ENCODE measurements at regions not wholly inside any gene's neighbourhood (a gene's known extent, or its start where the extent isn't known, plus 50 kb on each side); places are given as distances from the start of the nearest gene placed in this dataset.

- TF ChIP-seq, protein P1, sequence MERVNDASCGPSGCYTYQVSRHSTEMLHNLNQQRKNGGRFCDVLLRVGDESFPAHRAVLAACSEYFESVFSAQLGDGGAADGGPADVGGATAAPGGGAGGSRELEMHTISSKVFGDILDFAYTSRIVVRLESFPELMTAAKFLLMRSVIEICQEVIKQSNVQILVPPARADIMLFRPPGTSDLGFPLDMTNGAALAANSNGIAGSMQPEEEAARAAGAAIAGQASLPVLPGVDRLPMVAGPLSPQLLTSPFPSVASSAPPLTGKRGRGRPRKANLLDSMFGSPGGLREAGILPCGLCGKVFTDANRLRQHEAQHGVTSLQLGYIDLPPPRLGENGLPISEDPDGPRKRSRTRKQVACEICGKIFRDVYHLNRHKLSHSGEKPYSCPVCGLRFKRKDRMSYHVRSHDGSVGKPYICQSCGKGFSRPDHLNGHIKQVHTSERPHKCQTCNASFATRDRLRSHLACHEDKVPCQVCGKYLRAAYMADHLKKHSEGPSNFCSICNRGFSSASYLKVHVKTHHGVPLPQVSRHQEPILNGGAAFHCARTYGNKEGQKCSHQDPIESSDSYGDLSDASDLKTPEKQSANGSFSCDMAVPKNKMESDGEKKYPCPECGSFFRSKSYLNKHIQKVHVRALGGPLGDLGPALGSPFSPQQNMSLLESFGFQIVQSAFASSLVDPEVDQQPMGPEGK (tag by site-specific recombination; IDR thresholded peaks at IDR 0.05): no peak
- no peak for TF ChIP-seq MYNN (tag by site-specific recombination; IDR thresholded peaks at IDR 0.05; ENCODE audit: borderline replicate concordance)
These were observed 102.1 kb upstream of the MLIP start (continued) for GRCh38 chr6:54009052-54009654.

DNA sequence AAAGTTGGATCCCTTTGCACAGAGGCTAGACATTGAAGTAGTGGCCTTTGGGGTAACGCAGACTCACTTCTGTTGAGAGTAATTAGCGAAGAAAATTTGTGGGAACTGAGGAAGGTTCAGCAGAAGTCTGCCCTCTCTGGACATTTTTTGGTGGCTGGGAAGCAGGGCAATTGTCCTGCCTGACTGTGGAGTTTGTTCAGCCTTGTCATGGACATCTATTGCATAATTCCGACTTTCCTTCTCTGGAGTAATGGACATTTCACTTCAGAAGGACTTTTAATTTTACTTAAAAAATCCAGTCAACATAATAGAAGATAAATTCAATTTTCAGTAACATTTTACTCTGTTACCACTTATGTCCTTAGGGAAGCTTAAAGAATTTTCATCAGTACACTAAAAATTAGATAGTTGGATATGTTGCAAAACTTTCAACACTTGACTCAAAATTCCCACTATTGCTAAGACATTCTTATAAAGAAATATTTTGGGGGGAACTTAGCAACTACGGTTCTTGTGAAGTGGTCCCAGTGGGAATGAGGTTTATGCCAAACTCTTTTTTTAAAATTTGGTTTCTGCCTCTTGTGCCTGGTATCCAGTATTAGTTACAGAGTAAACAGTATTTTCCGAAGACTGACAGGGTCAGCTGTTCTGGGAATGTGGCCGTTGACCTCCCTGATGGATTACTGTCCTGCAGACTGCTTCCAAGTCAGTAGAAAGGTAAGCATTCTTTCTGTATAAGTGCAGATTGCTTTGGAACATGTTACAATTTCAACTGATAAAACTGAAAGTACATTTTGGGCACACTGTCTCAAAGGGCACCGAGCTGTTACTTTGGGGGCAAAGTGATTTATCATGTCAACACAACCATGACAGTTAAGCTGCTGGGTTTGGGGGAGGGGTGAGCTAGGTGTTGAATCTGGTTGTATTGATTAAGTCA lies 100.6 kb upstream of the MLIP start:
- H3K27ac ChIP-seq (ENCODE audit: extremely low read depth, low read depth, low read length): no peak overlapping the region
- H3K4me1 ChIP-seq (ENCODE audit: control insufficient read depth, insufficient read depth, low read length): no peaks in the 10 kb centered on the region
- no peaks in the 10 kb centered on the region for H3K9me3 ChIP-seq (ENCODE audit: control insufficient read depth, insufficient read depth, low read depth, low read length)
- H3K4me3 ChIP-seq (ENCODE audit: low read depth, low read length): no peak overlapping the region
- no peaks in the 10 kb centered on the region for H3K36me3 ChIP-seq (ENCODE audit: control insufficient read depth in 2 of 2, insufficient read depth in 1 of 2, low read length in 2 of 2)
- CTCF ChIA-PET: interaction anchor here (0.7 kb wide), 1 partner anchor 22 kb away, joined by 7 read pairs; no protein-coding TSS in a partner anchor
- POLR2A ChIA-PET: no interaction called here
- TF ChIP-seq ZNF660 (tag by site-specific recombination; IDR thresholded peaks at IDR 0.05) (no peak), GLI4 (tag by site-specific recombination; IDR thresholded peaks at IDR 0.05) (no peak), ZNF654 (tag by site-specific recombination; IDR thresholded peaks at IDR 0.05; ENCODE audit: low read depth) (no peak), TRIM28 (IDR thresholded peaks at IDR 0.05; ENCODE audit: borderline replicate concordance, low read length) (no peak), ZNF747 (tag by site-specific recombination; IDR thresholded peaks at IDR 0.05) (no peak), ZNF155 (tag by site-specific recombination; IDR thresholded peaks at IDR 0.05) (no peak), BCL11A (tag by site-specific recombination; IDR thresholded peaks at IDR 0.05; ENCODE audit: low read depth) (no peak), HOXC10 (CRISPR knock-in tag; IDR thresholded peaks at IDR 0.05) (no peak), MZF1 (tag by site-specific recombination; IDR thresholded peaks at IDR 0.05; ENCODE audit: borderline replicate concordance) (no peak), ZNF776 (tag by site-specific recombination; IDR thresholded peaks at IDR 0.05; ENCODE audit: borderline replicate concordance) (no peak), ZNF311 (tag by site-specific recombination; IDR thresholded peaks at IDR 0.05; ENCODE audit: borderline replicate concordance) (no peak), ZNF626 (tag by site-specific recombination; IDR thresholded peaks at IDR 0.05) (no peak), ZNF560 (tag by site-specific recombination; IDR thresholded peaks at IDR 0.05; ENCODE audit: borderline replicate concordance) (no peak), SALL2 (tag by site-specific recombination; IDR thresholded peaks at IDR 0.05; ENCODE audit: borderline replicate concordance) (no peak)
- TF ChIP-seq, protein P2, sequence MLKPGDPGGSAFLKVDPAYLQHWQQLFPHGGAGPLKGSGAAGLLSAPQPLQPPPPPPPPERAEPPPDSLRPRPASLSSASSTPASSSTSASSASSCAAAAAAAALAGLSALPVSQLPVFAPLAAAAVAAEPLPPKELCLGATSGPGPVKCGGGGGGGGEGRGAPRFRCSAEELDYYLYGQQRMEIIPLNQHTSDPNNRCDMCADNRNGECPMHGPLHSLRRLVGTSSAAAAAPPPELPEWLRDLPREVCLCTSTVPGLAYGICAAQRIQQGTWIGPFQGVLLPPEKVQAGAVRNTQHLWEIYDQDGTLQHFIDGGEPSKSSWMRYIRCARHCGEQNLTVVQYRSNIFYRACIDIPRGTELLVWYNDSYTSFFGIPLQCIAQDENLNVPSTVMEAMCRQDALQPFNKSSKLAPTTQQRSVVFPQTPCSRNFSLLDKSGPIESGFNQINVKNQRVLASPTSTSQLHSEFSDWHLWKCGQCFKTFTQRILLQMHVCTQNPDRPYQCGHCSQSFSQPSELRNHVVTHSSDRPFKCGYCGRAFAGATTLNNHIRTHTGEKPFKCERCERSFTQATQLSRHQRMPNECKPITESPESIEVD (tag by site-specific recombination; IDR thresholded peaks at IDR 0.05): no peak
- TF ChIP-seq, protein P3, sequence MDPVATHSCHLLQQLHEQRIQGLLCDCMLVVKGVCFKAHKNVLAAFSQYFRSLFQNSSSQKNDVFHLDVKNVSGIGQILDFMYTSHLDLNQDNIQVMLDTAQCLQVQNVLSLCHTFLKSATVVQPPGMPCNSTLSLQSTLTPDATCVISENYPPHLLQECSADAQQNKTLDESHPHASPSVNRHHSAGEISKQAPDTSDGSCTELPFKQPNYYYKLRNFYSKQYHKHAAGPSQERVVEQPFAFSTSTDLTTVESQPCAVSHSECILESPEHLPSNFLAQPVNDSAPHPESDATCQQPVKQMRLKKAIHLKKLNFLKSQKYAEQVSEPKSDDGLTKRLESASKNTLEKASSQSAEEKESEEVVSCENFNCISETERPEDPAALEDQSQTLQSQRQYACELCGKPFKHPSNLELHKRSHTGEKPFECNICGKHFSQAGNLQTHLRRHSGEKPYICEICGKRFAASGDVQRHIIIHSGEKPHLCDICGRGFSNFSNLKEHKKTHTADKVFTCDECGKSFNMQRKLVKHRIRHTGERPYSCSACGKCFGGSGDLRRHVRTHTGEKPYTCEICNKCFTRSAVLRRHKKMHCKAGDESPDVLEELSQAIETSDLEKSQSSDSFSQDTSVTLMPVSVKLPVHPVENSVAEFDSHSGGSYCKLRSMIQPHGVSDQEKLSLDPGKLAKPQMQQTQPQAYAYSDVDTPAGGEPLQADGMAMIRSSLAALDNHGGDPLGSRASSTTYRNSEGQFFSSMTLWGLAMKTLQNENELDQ (tag by site-specific recombination; IDR thresholded peaks at IDR 0.05; ENCODE audit: low read depth): no peak
- TF ChIP-seq, protein P4, sequence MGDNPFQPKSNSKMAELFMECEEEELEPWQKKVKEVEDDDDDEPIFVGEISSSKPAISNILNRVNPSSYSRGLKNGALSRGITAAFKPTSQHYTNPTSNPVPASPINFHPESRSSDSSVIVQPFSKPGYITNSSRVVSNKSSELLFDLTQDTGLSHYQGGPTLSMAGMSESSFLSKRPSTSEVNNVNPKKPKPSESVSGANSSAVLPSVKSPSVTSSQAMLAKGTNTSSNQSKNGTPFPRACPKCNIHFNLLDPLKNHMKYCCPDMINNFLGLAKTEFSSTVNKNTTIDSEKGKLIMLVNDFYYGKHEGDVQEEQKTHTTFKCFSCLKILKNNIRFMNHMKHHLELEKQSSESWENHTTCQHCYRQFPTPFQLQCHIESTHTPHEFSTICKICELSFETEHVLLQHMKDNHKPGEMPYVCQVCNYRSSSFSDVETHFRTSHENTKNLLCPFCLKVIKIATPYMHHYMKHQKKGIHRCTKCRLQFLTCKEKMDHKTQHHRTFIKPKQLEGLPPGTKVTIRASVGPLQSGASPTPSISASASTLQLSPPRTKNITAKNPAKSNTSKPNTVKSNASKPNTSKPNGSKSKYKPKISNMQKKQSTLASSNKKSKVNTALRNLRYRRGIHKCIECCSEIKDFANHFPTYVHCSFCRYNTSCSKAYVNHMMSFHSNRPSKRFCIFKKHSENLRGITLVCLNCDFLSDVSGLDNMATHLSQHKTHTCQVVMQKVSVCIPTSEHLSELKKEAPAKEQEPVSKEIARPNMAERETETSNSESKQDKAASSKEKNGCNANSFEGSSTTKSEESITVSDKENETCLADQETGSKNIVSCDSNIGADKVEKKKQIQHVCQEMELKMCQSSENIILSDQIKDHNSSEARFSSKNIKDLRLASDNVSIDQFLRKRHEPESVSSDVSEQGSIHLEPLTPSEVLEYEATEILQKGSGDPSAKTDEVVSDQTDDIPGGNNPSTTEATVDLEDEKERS (tag by site-specific recombination; IDR thresholded peaks at IDR 0.05): no peak

Data from HEK293 (cell line).